ENCODE measurements at regions not wholly inside any gene's neighbourhood (a gene's known extent, or its start where the extent isn't known, plus 50 kb on each side); places are given as distances from the start of the nearest gene placed in this dataset.
"Not testable (repeated sequence)": the region's sequence is repeated elsewhere in the genome, so short reads cannot be mapped to it uniquely, and the experiment has no call there.

GRCh38 chr12:31797230-31797872 is 68.5 kb upstream of the AMN1 start:
- H3K4me3 ChIP-seq (ENCODE audit: low read length): no peak overlapping the region
- no peak for DNase-seq (ENCODE audit: low read depth)
- TF ChIP-seq CTCF (conservative IDR thresholded peaks at IDR 0.05; ENCODE audit: low read depth, low read length): no peak

DNA sequence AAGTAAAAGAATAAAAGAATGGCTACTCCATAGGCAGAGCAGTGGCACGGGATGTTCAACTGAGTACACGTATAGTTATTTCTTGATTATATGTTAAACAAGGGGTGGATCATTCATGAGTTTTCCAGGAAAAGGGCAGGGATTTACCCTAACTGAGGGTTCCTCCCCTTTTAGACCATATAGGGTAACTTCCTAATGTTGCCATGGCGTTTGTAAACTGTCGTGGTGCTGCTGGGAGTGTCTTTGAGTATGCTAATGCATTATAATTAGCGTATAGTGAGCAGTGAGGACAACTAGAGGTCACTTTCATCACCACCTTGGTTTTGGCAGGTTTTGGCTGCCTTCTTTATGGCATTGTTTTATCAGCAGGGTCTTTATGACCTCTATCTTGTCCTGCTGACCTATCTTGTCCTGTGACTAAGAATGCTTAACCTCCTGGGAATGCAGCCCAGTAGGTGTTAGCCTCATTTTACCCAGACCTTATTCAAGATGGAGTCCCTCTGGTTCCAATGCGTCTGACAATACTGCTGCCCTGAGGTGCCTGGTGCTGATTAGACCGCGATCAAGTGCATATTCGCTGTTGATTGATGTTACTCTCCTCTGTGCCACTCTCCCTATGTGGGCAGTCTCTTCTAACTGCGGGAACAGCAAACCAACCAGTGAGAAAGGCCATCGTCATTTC is 67.6 kb upstream of the AMN1 start:
- no peak for DNase-seq (ENCODE audit: low read depth)
- H3K4me3 ChIP-seq (ENCODE audit: low read length): no peak overlapping the region
- no peak for TF ChIP-seq CTCF (conservative IDR thresholded peaks at IDR 0.05; ENCODE audit: low read depth, low read length)

- TF ChIP-seq CTCF (conservative IDR thresholded peaks at IDR 0.05; ENCODE audit: low read depth, low read length): no peak
- H3K4me3 ChIP-seq (ENCODE audit: low read length): no peak overlapping the region
- DNase-seq (ENCODE audit: low read depth): no peak
Measured at GRCh38 chr12:31794745-31795144, 65.9 kb upstream of the AMN1 start.

GRCh38 chr12:31791265-31791664 is 62.4 kb upstream of the AMN1 start:
- not testable (repeated sequence) for H3K4me3 ChIP-seq (ENCODE audit: low read length); DNase-seq (ENCODE audit: low read depth)

- H3K4me3 ChIP-seq (ENCODE audit: low read length): no peak overlapping the region
- DNase-seq (ENCODE audit: low read depth): no peak
- no peak for TF ChIP-seq CTCF (conservative IDR thresholded peaks at IDR 0.05; ENCODE audit: low read depth, low read length)
Measured at GRCh38 chr12:31790759-31791158, 61.9 kb upstream of the AMN1 start.

DNA sequence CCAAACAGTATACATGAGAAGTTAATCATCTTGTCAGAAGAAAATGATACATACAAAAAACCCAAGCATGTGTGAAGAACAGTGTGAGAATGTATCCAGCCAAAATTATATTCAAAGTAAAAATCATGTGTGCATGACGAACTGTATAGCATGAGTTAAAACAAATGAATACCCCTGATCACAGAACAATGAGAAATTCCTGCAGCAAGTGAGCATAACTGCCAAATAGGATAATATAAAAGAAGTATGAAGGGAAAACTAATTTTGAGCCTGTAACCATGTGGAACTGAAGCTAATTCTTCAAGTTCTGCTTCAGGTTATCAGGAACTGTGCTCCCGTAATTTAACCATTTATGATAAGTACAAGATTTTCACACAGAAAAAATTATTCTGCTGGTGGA is 56.5 kb upstream of the AMN1 start:
- DNase-seq (ENCODE audit: low read depth): no peak
- no peak for TF ChIP-seq CTCF (conservative IDR thresholded peaks at IDR 0.05; ENCODE audit: low read depth, low read length)
- no peak overlapping the region for H3K4me3 ChIP-seq (ENCODE audit: low read length)

DNA sequence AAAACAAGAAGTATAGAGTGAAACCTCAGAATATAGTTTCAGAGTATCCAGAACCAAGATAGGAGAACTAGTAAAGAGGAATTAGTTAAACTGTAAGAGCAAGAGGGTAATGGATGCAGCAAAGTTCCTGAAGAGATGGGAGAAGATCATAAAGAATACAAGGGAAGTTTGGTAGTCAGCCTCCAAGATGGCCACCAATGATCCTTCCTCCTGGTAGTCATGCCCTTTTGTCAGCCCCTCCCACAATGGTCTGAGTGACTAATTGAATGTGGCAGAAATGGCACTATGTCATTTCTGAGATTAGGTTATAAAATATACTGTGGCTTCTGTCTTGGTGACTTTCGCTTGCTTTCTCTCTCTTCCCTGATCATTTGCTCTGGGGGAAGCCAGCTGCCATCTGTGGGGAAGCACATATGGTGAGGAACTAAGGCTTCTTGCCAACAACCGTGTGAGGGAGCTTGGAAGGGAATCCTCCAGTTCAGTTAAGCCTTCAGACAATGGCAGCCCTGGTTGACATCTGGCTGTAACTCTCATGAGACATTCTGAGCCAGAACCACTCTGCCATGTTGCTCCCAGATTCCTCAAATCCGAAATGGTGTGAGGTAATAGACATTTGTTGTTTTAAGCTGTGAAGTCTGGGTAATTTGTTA is 55.3 kb upstream of the AMN1 start:
- no peak for DNase-seq (ENCODE audit: low read depth)
- H3K4me3 ChIP-seq (ENCODE audit: low read length): no peak overlapping the region
- TF ChIP-seq CTCF (conservative IDR thresholded peaks at IDR 0.05; ENCODE audit: low read depth, low read length): no peak
